Activated CD8-positive, alpha-beta memory T cell treated with anti-CD3 and anti-CD28 coated beads, Interleukin-2, amount 10 ng/mL, durations not matched to agents 7 days and 5 days (primary cell): ENCODE measurements at regions not wholly inside any gene's neighbourhood (a gene's known extent, or its start where the extent isn't known, plus 50 kb on each side); places are given as distances from the start of the nearest gene placed in this dataset.

ENCODE experiments used
- ATAC-seq: fragments of 150-1000 bp; cut with Tn5 transposase; one replicate; pipeline ENCODE4 v1.10.0; 2021; ENCODE audit warnings: moderate library complexity
- CTCF ChIA-PET: fragments of 350-600 bp; sonication (Branson Sonifier 250); formaldehyde crosslinking; loops from one replicate; lab custom pipeline; 2021; ENCODE audit warnings: antibody characterized with exemption; lab: Charles Lee
- DNase-seq: peaks from one replicate; pipeline ENCODE4 v3.0.0-alpha.2; 2020
- H3K27ac Mint-ChIP-seq: one replicate; pipeline ENCODE4 v1.8.0; 2021; ENCODE audit warnings: mild to moderate bottlenecking, mixed read lengths
- H3K27me3 Mint-ChIP-seq: one replicate; pipeline ENCODE4 v1.8.0; 2021; ENCODE audit warnings: mixed read lengths
- H3K36me3 Mint-ChIP-seq: one replicate; pipeline ENCODE4 v1.8.0; 2021; ENCODE audit warnings: mild to moderate bottlenecking, mixed read lengths
- H3K4me1 Mint-ChIP-seq: one replicate; pipeline ENCODE4 v1.8.0; 2021; ENCODE audit warnings: mixed read lengths
- H3K4me3 Mint-ChIP-seq: one replicate; pipeline ENCODE4 v1.8.0; 2021; ENCODE audit warnings: mild to moderate bottlenecking, moderate library complexity, mixed read lengths
- H3K9me3 Mint-ChIP-seq: one replicate; pipeline ENCODE4 v1.8.0; 2022; ENCODE audit warnings: low read depth, mixed read lengths

GRCh38 chr14:101189266-101189665 lies 285.7 kb upstream of the RTL1 start:
- Mint-ChIP-seq H3K4me1 (no peaks in the 10 kb centered on the region), H3K27ac (no peak overlapping the region), H3K9me3 (no peaks in the 10 kb centered on the region), H3K27me3 (no peaks in the 10 kb centered on the region), H3K4me3 (no peak overlapping the region), H3K36me3 (no peaks in the 10 kb centered on the region)
- ATAC-seq: no peak
- peak; percentile 15 for DNase-seq
- CTCF ChIA-PET: no interaction called here

DNA sequence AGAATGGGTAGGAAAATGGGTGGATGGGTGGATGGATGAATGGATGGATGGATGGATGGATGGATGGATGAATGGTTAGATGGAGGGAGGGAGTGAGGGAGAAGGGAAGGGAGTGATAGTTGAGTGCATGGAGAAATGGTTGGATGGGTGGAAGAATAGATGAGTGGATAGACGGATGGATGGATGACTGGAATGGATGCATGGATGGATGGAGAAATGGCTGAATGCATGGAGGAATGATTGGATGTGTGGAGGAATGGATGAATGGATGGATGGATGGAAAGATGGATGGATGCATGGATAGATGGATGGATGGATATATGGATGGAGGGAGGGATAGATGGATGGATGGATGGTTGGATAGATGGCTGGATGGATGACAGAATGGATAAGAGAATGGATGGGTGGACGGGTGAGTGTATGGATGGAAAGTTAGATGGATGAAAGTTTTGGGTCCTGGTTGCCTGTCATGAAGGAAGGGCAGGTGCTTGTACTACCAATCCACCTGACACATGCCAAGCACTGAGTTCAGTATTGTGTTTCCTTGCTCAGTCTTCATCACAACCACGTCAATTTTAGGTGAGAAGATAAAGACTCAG lies 286.5 kb upstream of the RTL1 start:
- ATAC-seq (no peak), DNase-seq (peak; percentile 1)
- H3K27me3 Mint-ChIP-seq: no peaks in the 10 kb centered on the region
- H3K4me1 Mint-ChIP-seq: no peaks in the 10 kb centered on the region
- H3K27ac Mint-ChIP-seq: no peak overlapping the region
- H3K36me3 Mint-ChIP-seq: no peaks in the 10 kb centered on the region
- no peak overlapping the region for H3K4me3 Mint-ChIP-seq
- no peaks in the 10 kb centered on the region for H3K9me3 Mint-ChIP-seq
- CTCF ChIA-PET: no interaction called here

GRCh38 chr14:101191101-101191720 lies 287.7 kb upstream of the RTL1 start:
- Mint-ChIP-seq H3K27ac (no peak overlapping the region), H3K4me1 (no peaks in the 10 kb centered on the region), H3K36me3 (no peaks in the 10 kb centered on the region), H3K4me3 (no peak overlapping the region), H3K9me3 (no peaks in the 10 kb centered on the region), H3K27me3 (no peaks in the 10 kb centered on the region)
- DNase-seq (peak; percentile 18), ATAC-seq (no peak)
- CTCF ChIA-PET: no interaction called here

GRCh38 chr14:101191721-101192660 lies 288.5 kb upstream of the RTL1 start:
- H3K4me3 Mint-ChIP-seq: no peak overlapping the region
- H3K27me3 Mint-ChIP-seq: no peaks in the 10 kb centered on the region
- H3K9me3 Mint-ChIP-seq: no peaks in the 10 kb centered on the region
- CTCF ChIA-PET: no interaction called here
- DNase-seq (peak; percentile 28), ATAC-seq (no peak)
- no peaks in the 10 kb centered on the region for H3K4me1 Mint-ChIP-seq
- H3K36me3 Mint-ChIP-seq: no peaks in the 10 kb centered on the region
- H3K27ac Mint-ChIP-seq: no peak overlapping the region

GRCh38 chr14:101192661-101193000 lies 289.1 kb upstream of the RTL1 start:
- H3K4me3 Mint-ChIP-seq: no peak overlapping the region

DNA sequence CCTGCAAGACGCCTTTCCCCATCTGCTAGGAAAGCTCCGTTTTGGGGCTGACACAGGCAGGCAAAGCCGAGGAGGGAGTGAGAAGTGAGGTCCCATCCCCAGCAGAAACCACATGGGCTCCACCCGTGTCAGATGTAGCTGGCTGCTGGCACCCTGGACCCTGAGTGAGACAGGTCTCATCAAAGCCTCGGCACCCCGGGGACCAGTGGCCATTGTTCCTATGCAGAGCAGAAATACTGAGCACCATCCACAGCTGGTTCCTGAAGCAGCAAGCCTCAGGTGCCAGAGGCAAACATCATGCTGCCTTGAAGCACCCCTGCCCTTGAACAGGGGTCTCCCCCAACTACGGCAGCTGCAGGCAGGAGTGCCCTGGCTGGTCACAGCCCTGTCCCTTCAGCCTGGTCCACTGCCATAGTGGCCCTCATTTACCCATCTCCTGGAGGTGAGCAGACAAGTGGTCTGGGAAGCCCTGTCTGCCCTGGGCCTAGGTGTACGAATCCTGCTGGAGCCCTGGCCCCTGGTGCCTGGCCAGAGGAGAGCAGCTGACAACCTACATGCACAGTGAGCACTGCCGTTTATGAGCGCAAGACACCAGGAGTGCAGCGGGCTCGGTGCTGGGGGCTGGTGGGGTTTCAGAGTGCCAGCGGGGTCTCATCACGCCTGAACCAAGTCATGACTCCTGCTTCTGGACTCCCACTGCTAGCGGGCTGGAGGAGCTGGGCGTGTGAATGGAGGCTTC lies 289.8 kb upstream of the RTL1 start:
- CTCF ChIA-PET: no interaction called here
- Mint-ChIP-seq H3K27me3 (no peaks in the 10 kb centered on the region), H3K4me1 (no peaks in the 10 kb centered on the region), H3K9me3 (no peaks in the 10 kb centered on the region), H3K27ac (no peak overlapping the region), H3K36me3 (no peaks in the 10 kb centered on the region), H3K4me3 (no peak overlapping the region)
- peak; percentile 36 for DNase-seq
- no peak for ATAC-seq

More at GRCh38 chr14:101192661-101193000, 289.1 kb upstream of the RTL1 start:
- no peak for ATAC-seq
- Mint-ChIP-seq H3K27me3 (no peaks in the 10 kb centered on the region), H3K36me3 (no peaks in the 10 kb centered on the region), H3K27ac (no peak overlapping the region), H3K9me3 (no peaks in the 10 kb centered on the region), H3K4me1 (no peaks in the 10 kb centered on the region)
- CTCF ChIA-PET: no interaction called here
- DNase-seq: no peak

- H3K36me3 Mint-ChIP-seq: no peaks in the 10 kb centered on the region
- ATAC-seq (no peak), DNase-seq (peak; percentile 31)
- no peak overlapping the region for H3K27ac Mint-ChIP-seq
- CTCF ChIA-PET: no interaction called here
- no peaks in the 10 kb centered on the region for H3K4me1 Mint-ChIP-seq
- no peaks in the 10 kb centered on the region for H3K27me3 Mint-ChIP-seq
- no peak overlapping the region for H3K4me3 Mint-ChIP-seq
- no peaks in the 10 kb centered on the region for H3K9me3 Mint-ChIP-seq
Measured at GRCh38 chr14:101193845-101194372, 290.4 kb upstream of the RTL1 start.

DNA sequence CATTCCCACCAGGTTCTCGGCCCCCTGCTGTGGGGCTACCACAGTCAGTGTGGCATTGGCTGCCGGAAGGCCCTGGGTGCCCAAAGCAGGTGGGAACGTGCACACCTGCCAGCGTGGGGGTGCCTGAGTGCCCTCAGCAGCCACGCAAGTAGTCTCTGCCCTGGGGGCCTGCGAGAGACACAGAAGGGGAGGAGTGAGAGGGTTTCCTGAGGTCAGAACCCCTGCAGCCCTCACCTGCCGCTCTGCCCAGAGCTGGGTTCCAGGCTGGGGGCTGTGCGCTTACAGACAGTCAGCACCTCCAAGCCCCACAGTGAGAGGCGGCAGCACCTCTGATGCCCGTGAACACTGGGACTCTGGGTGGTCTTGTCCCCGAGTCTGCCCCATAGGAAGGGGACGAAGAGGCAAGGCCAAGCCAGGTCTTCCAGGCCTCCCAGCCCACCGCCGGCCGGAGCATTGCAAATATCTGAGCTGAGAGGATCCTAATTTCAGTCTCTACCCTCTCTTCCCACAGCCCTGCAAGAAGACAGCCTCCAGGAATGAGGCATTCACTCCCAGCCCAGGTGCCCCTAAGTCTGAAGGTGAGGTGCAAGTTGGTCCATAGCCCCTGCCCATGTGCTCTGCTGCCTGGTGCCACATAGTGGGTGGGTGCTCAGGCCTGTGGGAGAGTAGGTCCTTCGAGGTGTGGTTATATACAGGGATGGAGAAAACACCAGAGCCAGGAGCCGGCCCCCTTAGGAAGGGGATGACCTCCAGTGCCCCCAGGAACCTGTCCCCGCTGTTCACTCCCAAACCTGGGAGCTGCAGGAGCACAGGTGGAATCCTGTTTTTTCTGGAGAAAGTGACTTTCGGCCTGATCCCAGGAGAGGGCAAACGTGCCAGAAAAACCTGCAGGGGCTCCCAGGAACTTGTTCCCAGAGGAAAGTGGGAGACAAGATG lies 291.1 kb upstream of the RTL1 start:
- CTCF ChIA-PET: no interaction called here
- ATAC-seq: no peak
- peak; percentile 16 for DNase-seq
- Mint-ChIP-seq H3K27ac (no peak overlapping the region), H3K36me3 (no peaks in the 10 kb centered on the region), H3K9me3 (no peaks in the 10 kb centered on the region), H3K4me3 (no peak overlapping the region), H3K4me1 (no peaks in the 10 kb centered on the region), H3K27me3 (no peaks in the 10 kb centered on the region)

DNA sequence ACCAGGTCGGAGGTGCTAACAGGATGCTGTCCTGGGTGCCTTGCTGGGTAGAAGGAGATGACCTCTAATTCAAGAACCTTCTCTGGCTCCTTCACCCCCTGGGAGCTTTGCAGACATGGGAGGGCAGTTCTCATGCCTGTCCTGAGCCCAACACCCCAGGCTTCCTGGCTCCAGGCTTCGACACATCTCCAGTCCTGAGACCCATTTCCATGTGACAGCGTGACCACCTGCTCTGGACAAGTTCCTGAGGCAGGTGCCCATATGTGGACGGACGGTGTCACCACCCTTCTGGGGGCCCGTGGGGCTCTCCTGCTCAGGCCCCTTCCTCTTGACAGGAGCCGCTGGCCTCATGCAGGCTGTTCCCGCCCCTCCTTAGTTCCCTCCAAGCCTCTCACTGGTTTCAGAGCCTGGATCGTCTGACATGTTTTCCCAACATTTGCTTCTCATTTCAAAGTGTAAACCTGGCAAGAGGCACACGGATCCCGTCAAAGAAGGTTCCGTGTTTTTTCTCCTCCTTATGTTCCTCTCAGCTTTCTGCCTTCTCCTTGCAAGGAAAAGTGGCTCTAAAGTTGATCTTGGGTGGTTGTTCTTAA lies 291.9 kb upstream of the RTL1 start:
- no peak overlapping the region for H3K27ac Mint-ChIP-seq
- H3K4me1 Mint-ChIP-seq: no peaks in the 10 kb centered on the region
- DNase-seq (peak; percentile 16), ATAC-seq (no peak)
- CTCF ChIA-PET: no interaction called here
- H3K36me3 Mint-ChIP-seq: no peaks in the 10 kb centered on the region
- no peaks in the 10 kb centered on the region for H3K27me3 Mint-ChIP-seq
- H3K4me3 Mint-ChIP-seq: no peak overlapping the region
- no peaks in the 10 kb centered on the region for H3K9me3 Mint-ChIP-seq

- ATAC-seq: no peak
- no peaks in the 10 kb centered on the region for H3K9me3 Mint-ChIP-seq
Measured at GRCh38 chr14:101196051-101196712, 292.7 kb upstream of the RTL1 start.

GRCh38 chr14:101196795-101197590 lies 293.5 kb upstream of the RTL1 start:
- no peak for ATAC-seq
- no peak overlapping the region for H3K27ac Mint-ChIP-seq
- DNase-seq: peak; percentile 16
- no peaks in the 10 kb centered on the region for H3K36me3 Mint-ChIP-seq
- CTCF ChIA-PET: no interaction called here
- no peaks in the 10 kb centered on the region for H3K9me3 Mint-ChIP-seq
- H3K4me3 Mint-ChIP-seq: no peak overlapping the region
- H3K4me1 Mint-ChIP-seq: no peaks in the 10 kb centered on the region
- H3K27me3 Mint-ChIP-seq: no peaks in the 10 kb centered on the region

More at GRCh38 chr14:101196051-101196712, 292.7 kb upstream of the RTL1 start:
- no peak overlapping the region for H3K4me3 Mint-ChIP-seq
- H3K4me1 Mint-ChIP-seq: no peaks in the 10 kb centered on the region
- H3K36me3 Mint-ChIP-seq: no peaks in the 10 kb centered on the region
- CTCF ChIA-PET: no interaction called here
- H3K27ac Mint-ChIP-seq: no peak overlapping the region
- DNase-seq: no peak
- H3K27me3 Mint-ChIP-seq: no peaks in the 10 kb centered on the region
